CD1c-positive myeloid dendritic cell (primary cell): ENCODE measurements at regions not wholly inside any gene's neighbourhood (a gene's known extent, or its start where the extent isn't known, plus 50 kb on each side); places are given as distances from the start of the nearest gene placed in this dataset.

ENCODE experiments used
- DNase-seq: peaks from one replicate; pipeline ENCODE4 v3.0.0-alpha.2; 2016; ENCODE audit errors: extremely low spot score

- DNase-seq = no peak
Observed at GRCh38 chr4:185862340-185862739, 50.3 kb upstream of the SORBS2 start.

GRCh38 chr4:185863946-185864345, 52.0 kb upstream of the SORBS2 start:
- no peak for DNase-seq

- no peak for DNase-seq
Observed at GRCh38 chr4:185865901-185866328, 53.9 kb upstream of the SORBS2 start.

- no peak for DNase-seq
Observed at GRCh38 chr4:185867770-185868169, 55.8 kb upstream of the SORBS2 start.

GRCh38 chr4:185868983-185869382, 57.0 kb upstream of the SORBS2 start:
- DNase-seq = no peak

GRCh38 chr4:185869427-185869826, 57.4 kb upstream of the SORBS2 start:
- no peak for DNase-seq

- DNase-seq = no peak
Observed at GRCh38 chr4:185870366-185870765, 58.4 kb upstream of the SORBS2 start.

GRCh38 chr4:185872747-185873380, 60.9 kb upstream of the SORBS2 start:
- DNase-seq = no peak

GRCh38 chr4:185874516-185875230, 62.7 kb upstream of the SORBS2 start:
- DNase-seq = no peak

- DNase-seq = no peak
Observed at GRCh38 chr4:185875316-185875907, 63.4 kb upstream of the SORBS2 start.

- no peak for DNase-seq
Observed at GRCh38 chr4:185878633-185879032, 66.6 kb upstream of the SORBS2 start.

GRCh38 chr4:185879666-185880312, 67.8 kb upstream of the SORBS2 start:
- DNase-seq = no peak

- DNase-seq = no peak
Observed at GRCh38 chr4:185880571-185880970, 68.6 kb upstream of the SORBS2 start.

GRCh38 chr4:185881430-185881829, 69.4 kb upstream of the SORBS2 start:
- no peak for DNase-seq

GRCh38 chr4:185883591-185883990, 71.6 kb upstream of the SORBS2 start:
- no peak for DNase-seq

GRCh38 chr4:185885075-185885474, 73.1 kb upstream of the SORBS2 start:
- no peak for DNase-seq

- no peak for DNase-seq
Observed at GRCh38 chr4:185885604-185886003, 73.6 kb upstream of the SORBS2 start.

- peak; percentile 2 for DNase-seq
Observed at GRCh38 chr4:185886832-185887524, 75.0 kb upstream of the SORBS2 start.

GRCh38 chr4:185888676-185889075, 76.7 kb upstream of the SORBS2 start:
- no peak for DNase-seq

GRCh38 chr4:185889585-185889984, 77.6 kb upstream of the SORBS2 start:
- DNase-seq = no peak

GRCh38 chr4:185890196-185890595, 78.2 kb upstream of the SORBS2 start:
- DNase-seq = no peak

- DNase-seq = no peak
Observed at GRCh38 chr4:185892165-185892564, 80.2 kb upstream of the SORBS2 start.
